NCI-H526 (cell line): ENCODE measurements at regions not wholly inside any gene's neighbourhood (a gene's known extent, or its start where the extent isn't known, plus 50 kb on each side); places are given as distances from the start of the nearest gene placed in this dataset.
"Not testable (repeated sequence)": the region's sequence is repeated elsewhere in the genome, so short reads cannot be mapped to it uniquely, and the experiment has no call there.

ENCODE experiments used
- DNase-seq, 2 experiments: peaks; one replicate each; lab custom pipeline; 2025; lab: John Stamatoyannopoulos, UW

DNA sequence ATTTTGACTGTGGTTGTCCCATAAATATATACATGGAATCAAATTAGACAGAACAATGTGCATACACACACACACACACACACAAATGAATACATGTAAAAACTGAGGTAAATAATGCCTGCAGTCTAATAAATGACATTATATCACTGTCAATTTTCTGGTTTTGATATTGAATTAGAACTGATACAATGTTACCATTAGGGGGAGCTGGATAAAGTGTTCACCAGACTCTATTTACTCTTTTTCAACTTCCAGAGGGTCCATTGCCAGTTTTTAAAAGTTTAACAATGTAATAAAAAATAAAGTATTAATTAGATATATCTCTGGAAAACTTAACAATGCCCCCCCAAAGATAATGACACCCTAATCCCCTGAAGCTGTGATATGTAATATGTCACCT, 1666.8 kb upstream of the TMEFF2 start:
- no peak for DNase-seq

DNA sequence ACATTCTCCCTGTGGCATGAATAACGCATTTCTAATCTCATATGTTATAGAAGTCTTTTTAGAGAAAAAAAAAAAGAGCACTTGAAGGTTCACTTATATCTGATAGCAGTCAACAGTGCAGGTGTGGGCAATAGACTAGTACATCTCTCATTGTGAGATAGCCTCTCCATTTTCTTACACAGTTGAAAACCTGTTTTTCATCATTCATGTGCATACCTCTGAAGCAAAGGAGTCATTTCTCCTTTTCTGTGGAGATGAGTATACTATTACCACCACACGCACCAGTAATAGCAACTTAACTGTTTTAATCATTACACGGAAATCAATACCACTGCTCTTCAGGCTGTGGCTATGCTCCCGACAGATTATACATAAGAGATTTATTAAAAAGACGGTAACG, 1653.3 kb upstream of the TMEFF2 start:
- no peak for DNase-seq

DNA sequence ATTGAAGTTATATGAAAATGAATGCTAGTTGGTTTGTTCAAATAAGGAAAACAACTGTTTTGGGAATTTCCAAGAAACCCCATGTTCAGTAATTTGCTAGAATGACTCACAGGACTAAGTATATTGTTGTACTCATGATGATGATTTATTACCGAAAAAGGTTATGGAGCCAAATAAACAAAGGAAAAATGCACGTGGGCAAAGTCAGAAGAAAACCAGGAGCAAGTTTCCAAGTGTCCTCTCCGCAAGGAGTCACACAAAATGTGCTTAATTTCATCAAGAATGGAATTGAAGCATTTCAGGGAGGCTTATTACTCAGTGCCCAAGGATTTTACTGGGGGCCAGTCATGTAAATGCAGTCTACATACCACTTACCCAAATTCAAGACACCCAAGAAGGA, 1652.4 kb upstream of the TMEFF2 start:
- DNase-seq = no peak

GRCh38 chr2:193845604-193846003, 1650.9 kb upstream of the TMEFF2 start:
- DNase-seq = no peak

DNA sequence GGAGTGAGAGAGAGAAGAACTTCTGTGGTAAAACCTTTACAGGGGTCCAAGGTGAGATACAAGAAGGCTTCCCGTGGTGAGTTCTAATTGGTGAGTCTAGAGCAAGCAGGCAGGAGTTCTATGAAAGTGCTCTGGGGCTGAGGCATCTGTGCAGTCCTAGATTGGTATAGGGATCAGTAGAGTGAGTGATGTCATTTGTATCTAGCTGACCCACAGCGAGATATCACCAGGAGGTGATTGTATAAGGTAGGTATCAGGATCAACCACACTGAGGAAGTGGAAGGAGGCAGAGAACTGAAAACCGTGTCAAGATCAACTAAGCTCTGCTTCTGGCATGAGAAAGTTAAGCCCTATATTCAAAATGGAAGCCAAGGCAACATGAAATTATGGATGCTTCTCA, 1648.9 kb upstream of the TMEFF2 start:
- DNase-seq = no peak

DNA sequence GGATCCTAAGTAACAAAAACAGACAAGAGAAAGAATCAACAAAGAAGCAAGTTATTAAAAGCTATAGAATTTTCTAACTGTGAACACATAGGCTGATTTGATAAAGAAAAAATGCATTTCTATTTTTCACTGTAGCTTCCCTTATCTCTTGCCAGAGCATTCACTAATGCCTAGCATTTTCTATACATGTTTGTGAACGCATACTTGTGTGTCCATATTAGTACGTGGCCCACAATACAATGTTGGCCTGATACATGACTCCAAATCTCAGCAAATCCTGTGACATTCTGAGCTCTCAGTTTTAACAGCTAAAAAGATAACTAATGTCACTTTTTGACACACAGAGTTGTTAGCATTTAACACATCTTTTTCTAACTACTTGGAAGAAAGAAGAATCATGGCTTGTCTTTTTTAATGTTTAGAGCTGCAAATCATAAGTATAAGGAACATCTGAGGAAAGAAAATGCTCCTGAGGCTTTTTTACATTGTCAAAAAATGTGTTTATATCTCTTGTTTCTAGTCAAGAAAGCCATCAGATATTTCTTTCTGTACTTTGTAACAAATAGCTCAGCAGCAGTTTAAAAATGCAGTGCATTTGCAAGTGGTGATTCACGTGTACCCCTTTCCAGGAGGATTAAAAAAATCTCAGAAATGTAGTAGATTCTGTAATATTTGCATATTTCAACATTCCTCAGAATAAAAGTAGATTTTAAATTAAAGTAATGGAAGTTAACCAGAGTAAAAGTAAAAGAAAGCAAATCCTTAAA, 1646.8 kb upstream of the TMEFF2 start:
- DNase-seq = no peak

DNA sequence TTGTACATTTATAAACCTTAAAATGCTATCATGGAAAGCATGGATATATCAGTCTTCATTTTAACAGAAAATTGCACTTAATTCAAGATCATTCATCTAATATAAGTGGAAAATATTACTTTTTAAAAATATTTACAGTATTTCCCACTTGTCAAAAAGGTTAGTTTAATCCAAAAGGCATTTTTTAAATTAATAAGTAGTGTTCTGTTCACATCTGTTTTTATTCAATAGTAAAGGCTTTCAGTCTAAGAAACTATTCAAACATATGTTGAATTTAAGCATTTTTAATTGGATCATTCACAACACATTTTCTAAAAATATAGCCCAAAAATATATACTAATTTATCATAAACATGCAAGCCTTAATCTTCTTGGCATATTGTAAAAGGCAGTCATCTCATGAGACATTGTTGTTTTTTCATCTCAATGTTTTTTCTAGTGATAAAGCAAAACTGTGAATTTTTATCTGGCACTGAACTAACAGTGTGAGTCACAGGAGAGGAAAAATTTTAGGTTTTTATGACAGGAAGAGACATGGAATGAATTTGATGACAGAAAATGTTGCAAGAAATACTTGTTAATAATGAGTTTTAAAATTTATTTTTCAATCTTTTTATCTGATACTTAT, 1642.5 kb upstream of the TMEFF2 start:
- no peak for DNase-seq

GRCh38 chr2:193836424-193837006, 1641.8 kb upstream of the TMEFF2 start:
- DNase-seq = not testable (repeated sequence)

- DNase-seq = not testable (repeated sequence)
Observed at GRCh38 chr2:193833895-193834294, 1639.2 kb upstream of the TMEFF2 start.

GRCh38 chr2:193824474-193824873, 1629.7 kb upstream of the TMEFF2 start:
- no peak for DNase-seq

GRCh38 chr2:193818801-193819499, 1624.2 kb upstream of the TMEFF2 start:
- no peak for DNase-seq

GRCh38 chr2:193816008-193816407, 1621.3 kb upstream of the TMEFF2 start:
- no peak for DNase-seq

- DNase-seq = no peak
Observed at GRCh38 chr2:193810533-193810932, 1615.8 kb upstream of the TMEFF2 start.

- no peak for DNase-seq
Observed at GRCh38 chr2:193808877-193809276, 1614.1 kb upstream of the TMEFF2 start.

DNA sequence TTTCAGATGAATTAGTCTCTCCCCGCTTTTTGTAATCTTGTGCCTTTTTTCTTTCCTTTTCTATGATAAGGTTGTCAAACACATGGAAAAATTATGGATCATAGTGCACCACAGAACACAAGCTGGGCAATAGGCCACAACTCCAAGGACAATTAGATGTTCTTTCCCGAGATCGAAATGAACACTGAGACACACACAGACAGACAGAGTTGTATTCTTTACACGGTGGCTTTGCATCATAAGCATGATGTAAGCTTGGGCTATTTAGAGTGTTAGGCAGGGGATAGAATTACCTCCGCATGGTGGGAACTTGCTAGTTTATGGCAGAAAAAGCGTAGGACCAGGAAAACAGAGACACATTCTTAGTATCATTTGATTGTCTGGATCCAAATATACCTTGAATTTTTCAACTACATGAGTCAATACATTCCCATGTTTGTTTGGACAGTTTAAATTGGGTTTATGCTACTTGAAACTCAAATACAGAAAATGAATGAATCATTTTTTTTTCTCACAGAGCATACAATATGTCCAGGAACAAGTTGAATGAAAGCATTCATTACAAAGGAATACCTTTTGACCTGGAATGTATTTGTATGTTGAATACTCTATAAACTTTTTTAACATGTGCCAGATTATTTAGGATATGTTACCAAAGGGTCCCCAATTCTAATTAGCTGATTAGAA, 1611.5 kb upstream of the TMEFF2 start:
- no peak for DNase-seq

DNA sequence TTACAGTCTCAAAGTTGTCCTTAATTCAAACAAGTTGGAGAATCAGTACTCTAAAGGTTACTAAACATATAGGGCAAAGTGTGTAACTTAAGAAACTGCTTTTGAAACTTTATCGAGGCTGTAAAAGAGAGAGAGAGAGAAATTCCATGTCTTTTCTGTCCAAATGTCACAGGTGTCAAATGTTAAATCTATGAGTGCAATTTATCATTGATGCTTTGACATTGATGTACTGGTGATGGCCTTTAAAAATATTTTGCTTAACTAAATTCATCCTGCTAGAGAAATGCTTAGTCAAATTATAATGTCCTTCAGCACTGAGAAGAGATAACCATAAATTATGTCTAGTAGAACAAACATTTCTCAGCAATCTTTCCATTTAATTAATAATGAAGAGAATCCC, 1602.1 kb upstream of the TMEFF2 start:
- DNase-seq = no peak

GRCh38 chr2:193793914-193794313, 1599.2 kb upstream of the TMEFF2 start:
- DNase-seq = no peak

GRCh38 chr2:193783681-193784080, 1588.9 kb upstream of the TMEFF2 start:
- no peak for DNase-seq

GRCh38 chr2:193778293-193778692, 1583.6 kb upstream of the TMEFF2 start:
- DNase-seq = no peak

- DNase-seq = peak in 1 of 2 experiments; percentile 1
Observed at GRCh38 chr2:193776988-193777387, 1582.3 kb upstream of the TMEFF2 start.

GRCh38 chr2:193774166-193774565, 1579.4 kb upstream of the TMEFF2 start:
- DNase-seq = no peak

- DNase-seq = no peak
Observed at GRCh38 chr2:193751299-193751698, 1556.6 kb upstream of the TMEFF2 start.
